22Rv1 (cell line): ENCODE measurements at regions not wholly inside any gene's neighbourhood (a gene's known extent, or its start where the extent isn't known, plus 50 kb on each side); places are given as distances from the start of the nearest gene placed in this dataset.

Source experiments
- CTCF ChIP-seq: fragments of 450-650 bp; IDR thresholded peaks from 2 replicates; pipeline ENCODE4 v1.5.1; 2017; ENCODE audit warnings: mild to moderate bottlenecking
- ZFX ChIP-seq: fragments of 450-650 bp; IDR thresholded peaks from 2 replicates; pipeline ENCODE4 v1.6.1; 2017; ENCODE audit warnings: antibody characterized with exemption, borderline replicate concordance

- TF ChIP-seq CTCF (no peak), ZFX (no peak)
Observed at GRCh38 chr14:87285506-87285905, 707.5 kb downstream of the GALC start.
